ENCODE measurements at regions not wholly inside any gene's neighbourhood (a gene's known extent, or its start where the extent isn't known, plus 50 kb on each side); places are given as distances from the start of the nearest gene placed in this dataset.

GRCh38 chr2:23330214-23330613 lies 54.8 kb upstream of the KLHL29 start:
- no peak for DNase-seq
